ENCODE measurements at regions not wholly inside any gene's neighbourhood (a gene's known extent, or its start where the extent isn't known, plus 50 kb on each side); places are given as distances from the start of the nearest gene placed in this dataset.

DNA sequence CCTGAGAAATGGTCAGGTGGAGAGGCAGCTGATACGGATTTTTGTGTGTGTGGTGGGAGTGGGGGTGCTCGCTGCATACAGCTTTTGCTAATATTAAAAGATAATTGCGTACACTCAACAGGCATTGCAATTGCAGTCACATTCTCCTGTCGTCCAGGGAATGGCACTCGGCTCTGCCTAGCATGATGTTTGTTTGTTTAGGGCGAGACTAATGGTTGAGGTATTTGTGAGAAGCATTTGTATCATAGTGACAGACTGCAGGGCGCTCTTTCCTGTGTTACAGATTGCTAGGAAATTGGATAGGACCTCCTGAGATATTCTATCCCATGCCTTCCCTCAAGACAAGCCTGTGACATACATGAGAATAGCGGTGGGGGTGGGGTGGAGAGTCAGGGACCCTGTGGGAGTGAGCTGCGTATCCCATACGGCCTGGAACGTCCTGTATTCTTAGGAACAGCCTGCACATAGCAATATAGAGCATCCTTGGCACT is 207.4 kb downstream of the SOX4 start:
- Histone ChIP-seq H4K20me1 (ENCODE audit: control insufficient read depth, insufficient read depth, low read length, poor library complexity, severe bottlenecking) (no peaks in the 10 kb centered on the region), H3K9ac (ENCODE audit: low read length) (no peak overlapping the region), H2AFZ (ENCODE audit: insufficient read depth, low read depth, low read length, poor library complexity, severe bottlenecking) (no peak overlapping the region), H3K27me3 (replicated peaks in 1 of 4; ENCODE audit: control extremely low read depth in 1 of 4, control insufficient read depth in 3 of 4, insufficient read depth in 4 of 4, low read length in 3 of 4) (no peaks in the 10 kb centered on the region), H3K9me3 (ENCODE audit: control extremely low read depth in 1 of 3, control insufficient read depth in 2 of 3, insufficient read depth in 1 of 3, low read length in 2 of 3) (peaks cover 0 to 4% (median 0%) of the 10 kb centered on the region in 3 donors), H3K27ac (ENCODE audit: low read length in 2 of 2) (no peak overlapping the region), H3K79me2 (ENCODE audit: control insufficient read depth, insufficient read depth, low read length) (no peaks in the 10 kb centered on the region), H3K36me3 (replicated peaks in 1 of 2; ENCODE audit: control extremely low read depth in 1 of 2, control insufficient read depth in 1 of 2, extremely low read depth in 1 of 2, insufficient read depth in 2 of 2, low read length in 1 of 2) (no peaks in the 10 kb centered on the region), H3K4me1 (ENCODE audit: control insufficient read depth in 2 of 2, insufficient read depth in 2 of 2, low read length in 2 of 2) (no peaks in the 10 kb centered on the region), H3K4me3 (ENCODE audit: control extremely low read depth in 1 of 5, extremely low read depth in 1 of 5, insufficient read depth in 1 of 5, low read depth in 2 of 5, low read length in 4 of 5) (no peak overlapping the region), H3K4me2 (replicated peaks; ENCODE audit: low read depth, low read length, poor library complexity, severe bottlenecking) (no peak overlapping the region)
- H3K27me3 Mint-ChIP-seq: no peaks in the 10 kb centered on the region
- DNase-seq (no peak), ATAC-seq (ENCODE audit: low read depth) (no peak)
- peaks cover 2% of the 10 kb centered on the region for H3K9me3 Mint-ChIP-seq (ENCODE audit: insufficient read depth)
- TF ChIP-seq EZH2 (IDR thresholded peaks at IDR 0.05; ENCODE audit: borderline replicate concordance, insufficient read depth, low read depth, low read length, poor library complexity, severe bottlenecking): no peak
- TF ChIP-seq, protein P1, sequence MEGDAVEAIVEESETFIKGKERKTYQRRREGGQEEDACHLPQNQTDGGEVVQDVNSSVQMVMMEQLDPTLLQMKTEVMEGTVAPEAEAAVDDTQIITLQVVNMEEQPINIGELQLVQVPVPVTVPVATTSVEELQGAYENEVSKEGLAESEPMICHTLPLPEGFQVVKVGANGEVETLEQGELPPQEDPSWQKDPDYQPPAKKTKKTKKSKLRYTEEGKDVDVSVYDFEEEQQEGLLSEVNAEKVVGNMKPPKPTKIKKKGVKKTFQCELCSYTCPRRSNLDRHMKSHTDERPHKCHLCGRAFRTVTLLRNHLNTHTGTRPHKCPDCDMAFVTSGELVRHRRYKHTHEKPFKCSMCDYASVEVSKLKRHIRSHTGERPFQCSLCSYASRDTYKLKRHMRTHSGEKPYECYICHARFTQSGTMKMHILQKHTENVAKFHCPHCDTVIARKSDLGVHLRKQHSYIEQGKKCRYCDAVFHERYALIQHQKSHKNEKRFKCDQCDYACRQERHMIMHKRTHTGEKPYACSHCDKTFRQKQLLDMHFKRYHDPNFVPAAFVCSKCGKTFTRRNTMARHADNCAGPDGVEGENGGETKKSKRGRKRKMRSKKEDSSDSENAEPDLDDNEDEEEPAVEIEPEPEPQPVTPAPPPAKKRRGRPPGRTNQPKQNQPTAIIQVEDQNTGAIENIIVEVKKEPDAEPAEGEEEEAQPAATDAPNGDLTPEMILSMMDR (IDR thresholded peaks at IDR 0.05): no peak
- WGBS (ENCODE audit: insufficient coverage): 98% methylated on average over 5 of the region's 11 CpGs
- no peak overlapping the region for H3K4me3 Mint-ChIP-seq
- H3K27ac Mint-ChIP-seq: no peak overlapping the region
- ChIA-PET POLR2A (no interaction called here), CTCF (no interaction called here)
- no peaks in the 10 kb centered on the region for H3K4me1 Mint-ChIP-seq
- intact Hi-C loops (cut with micrococcal nuclease): no loop called here

DNA sequence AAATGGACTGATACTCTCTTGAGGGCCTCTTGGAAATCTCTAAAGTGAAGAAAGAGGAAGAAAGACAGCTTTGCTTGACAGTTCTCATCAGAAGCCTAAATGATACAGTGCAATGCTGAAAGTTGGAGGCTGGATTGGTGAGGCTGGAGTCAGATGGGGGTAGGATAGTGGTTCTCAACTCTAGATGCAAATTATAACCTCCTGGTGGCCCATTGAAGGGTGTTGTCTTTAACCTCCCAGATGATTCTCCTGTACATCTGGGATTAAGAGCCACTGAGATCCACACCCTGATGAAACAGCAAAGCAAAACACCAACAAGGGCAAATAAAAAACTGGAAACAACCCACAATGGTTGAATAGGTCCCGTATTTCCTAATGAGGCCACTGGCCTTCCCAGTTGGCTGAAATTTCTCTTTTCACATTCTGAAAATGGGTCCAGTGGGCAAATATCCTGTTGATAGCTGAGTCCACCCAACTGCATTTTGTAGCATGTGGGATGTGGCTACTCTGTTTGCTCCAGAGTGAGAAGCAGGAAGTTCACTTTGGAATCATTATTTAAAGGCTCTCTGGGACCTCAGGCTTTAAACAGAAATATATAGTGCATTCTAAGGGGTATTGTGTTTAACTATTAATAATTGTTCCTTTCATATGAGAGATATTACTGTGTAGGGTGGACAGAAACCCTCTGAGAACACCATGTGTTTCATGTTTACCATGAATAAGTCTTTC is 208.1 kb downstream of the SOX4 start:
- Histone ChIP-seq H3K9me3 (ENCODE audit: control extremely low read depth in 1 of 3, control insufficient read depth in 2 of 3, insufficient read depth in 1 of 3, low read length in 2 of 3) (peaks cover 0 to 4% (median 0%) of the 10 kb centered on the region in 3 donors), H3K4me1 (ENCODE audit: control insufficient read depth in 2 of 2, insufficient read depth in 2 of 2, low read length in 2 of 2) (no peaks in the 10 kb centered on the region), H4K20me1 (ENCODE audit: control insufficient read depth, insufficient read depth, low read length, poor library complexity, severe bottlenecking) (no peaks in the 10 kb centered on the region), H3K79me2 (ENCODE audit: control insufficient read depth, insufficient read depth, low read length) (no peaks in the 10 kb centered on the region), H2AFZ (ENCODE audit: insufficient read depth, low read depth, low read length, poor library complexity, severe bottlenecking) (no peak overlapping the region), H3K27me3 (replicated peaks in 1 of 4; ENCODE audit: control extremely low read depth in 1 of 4, control insufficient read depth in 3 of 4, insufficient read depth in 4 of 4, low read length in 3 of 4) (no peaks in the 10 kb centered on the region), H3K9ac (ENCODE audit: low read length) (no peak overlapping the region), H3K4me3 (ENCODE audit: control extremely low read depth in 1 of 5, extremely low read depth in 1 of 5, insufficient read depth in 1 of 5, low read depth in 2 of 5, low read length in 4 of 5) (no peak overlapping the region), H3K4me2 (replicated peaks; ENCODE audit: low read depth, low read length, poor library complexity, severe bottlenecking) (no peak overlapping the region), H3K36me3 (replicated peaks in 1 of 2; ENCODE audit: control extremely low read depth in 1 of 2, control insufficient read depth in 1 of 2, extremely low read depth in 1 of 2, insufficient read depth in 2 of 2, low read length in 1 of 2) (no peaks in the 10 kb centered on the region), H3K27ac (ENCODE audit: low read length in 2 of 2) (no peak overlapping the region)
- Mint-ChIP-seq H3K4me1 (no peaks in the 10 kb centered on the region), H3K27ac (no peak overlapping the region), H3K4me3 (no peak overlapping the region), H3K27me3 (no peaks in the 10 kb centered on the region), H3K9me3 (ENCODE audit: insufficient read depth) (peaks cover 2% of the 10 kb centered on the region)
- CTCF ChIA-PET: no interaction called here
- DNase-seq: no peak
- WGBS (ENCODE audit: insufficient coverage): 100% methylated on average over 1 of the region's 1 CpG
- TF ChIP-seq EZH2 (IDR thresholded peaks at IDR 0.05; ENCODE audit: borderline replicate concordance, insufficient read depth, low read depth, low read length, poor library complexity, severe bottlenecking): no peak
- TF ChIP-seq, protein P1 (IDR thresholded peaks at IDR 0.05): no peak
- ATAC-seq (ENCODE audit: low read depth): no peak
- POLR2A ChIA-PET: no interaction called here
- intact Hi-C loops (cut with micrococcal nuclease): no loop called here

All from B cell (primary cell).